ENCODE measurements at regions not wholly inside any gene's neighbourhood (a gene's known extent, or its start where the extent isn't known, plus 50 kb on each side); places are given as distances from the start of the nearest gene placed in this dataset.

GRCh38 chr5:133785182-133785581 is 172.8 kb upstream of the FSTL4 start:
- Histone ChIP-seq H3K4me3 (no peak overlapping the region), H3K4me1 (no peaks in the 10 kb centered on the region), H3K27me3 (no peaks in the 10 kb centered on the region), H3K36me3 (no peaks in the 10 kb centered on the region), H3K27ac (no peak overlapping the region), H3K9me3 (no peaks in the 10 kb centered on the region)
- TF ChIP-seq POLR2A (IDR thresholded peaks at IDR 0.05) = no peak
- TF ChIP-seq, protein P1, sequence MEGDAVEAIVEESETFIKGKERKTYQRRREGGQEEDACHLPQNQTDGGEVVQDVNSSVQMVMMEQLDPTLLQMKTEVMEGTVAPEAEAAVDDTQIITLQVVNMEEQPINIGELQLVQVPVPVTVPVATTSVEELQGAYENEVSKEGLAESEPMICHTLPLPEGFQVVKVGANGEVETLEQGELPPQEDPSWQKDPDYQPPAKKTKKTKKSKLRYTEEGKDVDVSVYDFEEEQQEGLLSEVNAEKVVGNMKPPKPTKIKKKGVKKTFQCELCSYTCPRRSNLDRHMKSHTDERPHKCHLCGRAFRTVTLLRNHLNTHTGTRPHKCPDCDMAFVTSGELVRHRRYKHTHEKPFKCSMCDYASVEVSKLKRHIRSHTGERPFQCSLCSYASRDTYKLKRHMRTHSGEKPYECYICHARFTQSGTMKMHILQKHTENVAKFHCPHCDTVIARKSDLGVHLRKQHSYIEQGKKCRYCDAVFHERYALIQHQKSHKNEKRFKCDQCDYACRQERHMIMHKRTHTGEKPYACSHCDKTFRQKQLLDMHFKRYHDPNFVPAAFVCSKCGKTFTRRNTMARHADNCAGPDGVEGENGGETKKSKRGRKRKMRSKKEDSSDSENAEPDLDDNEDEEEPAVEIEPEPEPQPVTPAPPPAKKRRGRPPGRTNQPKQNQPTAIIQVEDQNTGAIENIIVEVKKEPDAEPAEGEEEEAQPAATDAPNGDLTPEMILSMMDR (IDR thresholded peaks at IDR 0.05) = no peak
- intact Hi-C loops (cut with DNase I; ENCODE audit: low total_unique reads) = no loop called here
- no peak for DNase-seq

DNA sequence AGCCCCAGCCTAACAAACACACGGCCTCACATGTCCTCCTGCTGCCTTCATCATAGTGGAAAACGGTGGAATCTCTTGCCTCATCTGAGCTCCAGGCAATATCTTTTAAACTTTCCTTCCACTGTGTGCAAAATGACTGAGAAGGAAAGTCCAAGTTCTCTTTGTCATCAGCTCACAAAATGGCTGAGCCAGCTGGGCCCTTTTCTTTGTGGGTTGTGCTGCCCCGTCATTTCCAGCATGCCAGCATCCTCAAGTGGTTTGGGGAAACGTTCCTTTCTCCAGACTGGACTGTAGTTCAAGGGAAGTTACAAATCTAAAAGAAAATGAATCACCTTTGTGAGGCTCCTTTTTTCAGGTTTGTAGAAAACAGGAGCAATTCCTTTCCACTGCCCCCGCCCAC is 171.1 kb upstream of the FSTL4 start:
- intact Hi-C loops (cut with DNase I; ENCODE audit: low total_unique reads) = no loop called here
- TF ChIP-seq, protein P1 (IDR thresholded peaks at IDR 0.05) = no peak
- TF ChIP-seq POLR2A (IDR thresholded peaks at IDR 0.05) = no peak

DNA sequence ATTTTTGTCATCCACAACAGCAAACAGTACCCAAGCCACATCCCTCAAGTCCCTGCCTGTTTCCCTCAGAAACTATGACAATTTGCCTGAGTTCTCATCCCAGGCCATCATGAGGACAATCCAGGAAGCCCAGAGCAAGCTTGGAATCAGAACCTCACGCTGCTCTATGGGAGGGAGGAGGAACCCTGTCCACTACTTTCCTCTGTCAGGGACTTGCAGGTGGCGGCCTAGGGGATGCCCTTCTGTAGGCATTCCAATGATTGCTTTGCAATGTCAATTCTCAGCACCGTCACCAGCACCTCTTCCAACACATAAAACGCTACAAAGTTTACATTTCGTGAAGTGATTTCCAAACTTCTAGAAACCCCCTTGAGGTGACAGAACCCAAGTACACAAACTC is 170.4 kb upstream of the FSTL4 start:
- no peak for TF ChIP-seq POLR2A (IDR thresholded peaks at IDR 0.05)
- TF ChIP-seq, protein P1 (IDR thresholded peaks at IDR 0.05) = no peak
- no peaks in the 10 kb centered on the region for H3K27me3 ChIP-seq
- no peaks in the 10 kb centered on the region for H3K4me1 ChIP-seq
- intact Hi-C loops (cut with DNase I; ENCODE audit: low total_unique reads) = no loop called here
- DNase-seq = no peak
- no peak overlapping the region for H3K4me3 ChIP-seq
- H3K9me3 ChIP-seq = no peaks in the 10 kb centered on the region
- no peak overlapping the region for H3K27ac ChIP-seq
- H3K36me3 ChIP-seq = no peaks in the 10 kb centered on the region

More for the DNA sequence above, 171.1 kb upstream of the FSTL4 start:
- H3K9me3 ChIP-seq = no peaks in the 10 kb centered on the region
- H3K27ac ChIP-seq = no peak overlapping the region
- H3K27me3 ChIP-seq = no peaks in the 10 kb centered on the region
- DNase-seq = no peak
- H3K4me1 ChIP-seq = no peaks in the 10 kb centered on the region
- no peaks in the 10 kb centered on the region for H3K36me3 ChIP-seq
- H3K4me3 ChIP-seq = no peak overlapping the region

GRCh38 chr5:133781436-133782225 is 169.3 kb upstream of the FSTL4 start:
- Histone ChIP-seq H3K9me3 (no peaks in the 10 kb centered on the region), H3K27me3 (no peaks in the 10 kb centered on the region), H3K36me3 (no peaks in the 10 kb centered on the region), H3K4me1 (no peaks in the 10 kb centered on the region), H3K4me3 (no peak overlapping the region), H3K27ac (no peak overlapping the region)
- TF ChIP-seq POLR2A (IDR thresholded peaks at IDR 0.05) = no peak
- TF ChIP-seq, protein P1 (IDR thresholded peaks at IDR 0.05) = no peak
- intact Hi-C loops (cut with DNase I; ENCODE audit: low total_unique reads) = no loop called here
- DNase-seq = no peak

- Histone ChIP-seq H3K4me3 (no peak overlapping the region), H3K4me1 (no peaks in the 10 kb centered on the region), H3K27me3 (no peaks in the 10 kb centered on the region), H3K36me3 (no peaks in the 10 kb centered on the region), H3K27ac (no peak overlapping the region), H3K9me3 (no peaks in the 10 kb centered on the region)
- intact Hi-C loops (cut with DNase I; ENCODE audit: low total_unique reads) = no loop called here
- no peak for DNase-seq
- TF ChIP-seq POLR2A (IDR thresholded peaks at IDR 0.05) = no peak
- TF ChIP-seq, protein P1 (IDR thresholded peaks at IDR 0.05) = no peak
Observed at GRCh38 chr5:133780619-133781280, 168.4 kb upstream of the FSTL4 start.

Measured in uterus (tissue), 3 donors.